ENCODE measurements at regions not wholly inside any gene's neighbourhood (a gene's known extent, or its start where the extent isn't known, plus 50 kb on each side); places are given as distances from the start of the nearest gene placed in this dataset.

- no peak overlapping the region for H3K27ac ChIP-seq
- ChIA-PET POLR2A (ENCODE audit: low non-redundant PET) (no interaction called here), CTCF (no interaction called here)
- TF ChIP-seq, protein P1, sequence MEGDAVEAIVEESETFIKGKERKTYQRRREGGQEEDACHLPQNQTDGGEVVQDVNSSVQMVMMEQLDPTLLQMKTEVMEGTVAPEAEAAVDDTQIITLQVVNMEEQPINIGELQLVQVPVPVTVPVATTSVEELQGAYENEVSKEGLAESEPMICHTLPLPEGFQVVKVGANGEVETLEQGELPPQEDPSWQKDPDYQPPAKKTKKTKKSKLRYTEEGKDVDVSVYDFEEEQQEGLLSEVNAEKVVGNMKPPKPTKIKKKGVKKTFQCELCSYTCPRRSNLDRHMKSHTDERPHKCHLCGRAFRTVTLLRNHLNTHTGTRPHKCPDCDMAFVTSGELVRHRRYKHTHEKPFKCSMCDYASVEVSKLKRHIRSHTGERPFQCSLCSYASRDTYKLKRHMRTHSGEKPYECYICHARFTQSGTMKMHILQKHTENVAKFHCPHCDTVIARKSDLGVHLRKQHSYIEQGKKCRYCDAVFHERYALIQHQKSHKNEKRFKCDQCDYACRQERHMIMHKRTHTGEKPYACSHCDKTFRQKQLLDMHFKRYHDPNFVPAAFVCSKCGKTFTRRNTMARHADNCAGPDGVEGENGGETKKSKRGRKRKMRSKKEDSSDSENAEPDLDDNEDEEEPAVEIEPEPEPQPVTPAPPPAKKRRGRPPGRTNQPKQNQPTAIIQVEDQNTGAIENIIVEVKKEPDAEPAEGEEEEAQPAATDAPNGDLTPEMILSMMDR (conservative IDR thresholded peaks at IDR 0.05; ENCODE audit: low read depth), result no peak
- DNase-seq (ENCODE audit: low spot score), result no peak
These were observed 389.4 kb upstream of the KLHL29 start for GRCh38 chr2:22995576-22995975.

DNA sequence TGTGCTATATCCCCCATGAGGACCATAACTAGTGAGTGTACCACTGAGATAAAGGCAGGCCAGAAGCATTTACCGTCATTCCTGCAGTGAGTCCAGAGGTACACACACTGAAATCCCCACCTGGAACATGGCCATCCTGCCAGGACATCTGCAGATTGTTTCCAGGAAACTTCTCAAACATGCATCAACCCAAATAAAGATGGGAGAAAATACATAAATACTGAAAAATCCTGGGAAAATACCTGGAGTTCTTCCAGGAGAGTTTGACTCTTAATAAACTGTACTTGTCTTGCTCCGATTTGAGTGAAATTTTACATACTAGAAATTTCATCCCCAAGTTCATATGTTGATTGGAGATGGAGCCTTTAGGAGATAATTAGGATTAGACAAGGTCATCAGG, 388.1 kb upstream of the KLHL29 start:
- POLR2A ChIA-PET (ENCODE audit: low non-redundant PET), result no interaction called here
- CTCF ChIA-PET, result no interaction called here
- no peak overlapping the region for H3K27ac ChIP-seq
- TF ChIP-seq, protein P1 (conservative IDR thresholded peaks at IDR 0.05; ENCODE audit: low read depth), result no peak
- DNase-seq (ENCODE audit: low spot score), result no peak

GRCh38 chr2:22998359-22998758, 386.6 kb upstream of the KLHL29 start:
- ChIA-PET CTCF (no interaction called here), POLR2A (ENCODE audit: low non-redundant PET) (no interaction called here)
- no peak for DNase-seq (ENCODE audit: low spot score)
- no peak overlapping the region for H3K27ac ChIP-seq
- TF ChIP-seq, protein P1 (conservative IDR thresholded peaks at IDR 0.05; ENCODE audit: low read depth), result no peak

DNA sequence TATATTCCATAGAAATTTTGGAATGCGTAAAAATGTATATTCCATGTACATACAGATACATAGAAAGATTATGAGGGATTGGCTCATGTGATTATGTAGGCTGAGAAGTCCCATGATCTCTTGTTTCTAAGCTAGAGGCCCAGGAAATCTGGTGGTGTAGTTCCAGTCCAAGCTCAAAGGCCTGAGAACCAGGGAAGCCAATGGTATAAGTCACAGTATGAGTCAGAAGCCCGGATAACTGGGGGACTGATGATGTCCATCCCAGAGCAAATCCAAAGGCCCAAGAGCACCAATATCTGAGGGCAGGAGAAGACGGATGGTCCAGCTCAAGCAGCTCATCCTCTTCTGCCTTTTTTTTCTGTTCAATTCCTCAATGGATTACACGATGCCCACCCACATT, 385.0 kb upstream of the KLHL29 start:
- ChIA-PET CTCF (interaction anchor here (0.6 kb wide), 1 partner anchor 1112 kb away, joined by 6 read pairs; no protein-coding TSS in a partner anchor), POLR2A (ENCODE audit: low non-redundant PET) (no interaction called here)
- TF ChIP-seq, protein P1 (conservative IDR thresholded peaks at IDR 0.05; ENCODE audit: low read depth), result no peak
- H3K27ac ChIP-seq, result no peak overlapping the region
- no peak for DNase-seq (ENCODE audit: low spot score)

DNA sequence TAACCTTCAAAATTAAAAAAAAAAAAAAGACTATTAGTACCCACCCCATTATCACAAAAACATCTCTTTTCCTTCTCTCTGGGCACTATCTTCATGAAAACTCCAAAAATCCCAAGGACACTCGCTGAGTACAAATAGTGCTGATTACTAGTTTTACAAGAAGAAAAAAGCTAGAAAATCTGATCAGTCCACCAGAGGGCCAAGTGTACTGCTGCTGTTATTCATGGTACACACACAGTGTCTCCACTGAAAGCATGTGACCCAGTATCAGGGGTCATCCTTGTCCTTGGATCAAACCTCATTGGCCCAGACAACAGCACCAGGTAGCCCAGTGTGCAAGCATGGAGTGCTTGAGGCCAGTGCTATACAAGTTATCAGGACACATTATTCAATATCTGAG, 382.7 kb upstream of the KLHL29 start:
- TF ChIP-seq, protein P1 (conservative IDR thresholded peaks at IDR 0.05; ENCODE audit: low read depth), result no peak
- ChIA-PET CTCF (no interaction called here), POLR2A (ENCODE audit: low non-redundant PET) (no interaction called here)
- no peak for DNase-seq (ENCODE audit: low spot score)
- no peak overlapping the region for H3K27ac ChIP-seq

- CTCF ChIA-PET, result no interaction called here
- POLR2A ChIA-PET (ENCODE audit: low non-redundant PET), result no interaction called here
- no peak overlapping the region for H3K27ac ChIP-seq
- TF ChIP-seq, protein P1 (conservative IDR thresholded peaks at IDR 0.05; ENCODE audit: low read depth), result no peak
- DNase-seq (ENCODE audit: low spot score), result no peak
These were observed 379.5 kb upstream of the KLHL29 start for GRCh38 chr2:23005469-23005868.
